DOHH2 (cell line): ENCODE measurements at regions not wholly inside any gene's neighbourhood (a gene's known extent, or its start where the extent isn't known, plus 50 kb on each side); places are given as distances from the start of the nearest gene placed in this dataset.

ENCODE experiments used
- H3F3A ChIP-seq: fragments of 200-600 bp; sonication (generic), shearing (Covaris generic); 2 replicates; pipeline ENCODE4 v1.6.0; 2016; ENCODE audit warnings: antibody characterized with exemption, mild to moderate bottlenecking; ENCODE audit not compliant: control insufficient read depth, insufficient read depth
- H3K27ac ChIP-seq: fragments of 200-600 bp; sonication (generic); 2 replicates; pipeline ENCODE4 v1.5.1; 2014; ENCODE audit warnings: low read depth, mild to moderate bottlenecking, low read length, moderate library complexity
- H3K27me3 ChIP-seq: fragments of 200-600 bp; sonication (generic); 2 replicates; pipeline ENCODE4 v1.6.1; 2014; ENCODE audit warnings: mild to moderate bottlenecking, low read length, mixed read lengths; ENCODE audit not compliant: control insufficient read depth
- H3K36me3 ChIP-seq: fragments of 200-600 bp; sonication (generic); 2 replicates; pipeline ENCODE4 v1.6.1; 2014; ENCODE audit warnings: mild to moderate bottlenecking, low read length, moderate library complexity, mixed read lengths; ENCODE audit not compliant: control insufficient read depth
- H3K4me1 ChIP-seq: fragments of 200-600 bp; sonication (generic); 2 replicates; pipeline ENCODE4 v1.6.1; 2014; ENCODE audit warnings: mild to moderate bottlenecking, low read length, mixed read lengths; ENCODE audit not compliant: control insufficient read depth
- H3K4me2 ChIP-seq: fragments of 200-600 bp; sonication (generic); 2 replicates; pipeline ENCODE4 v1.6.0; 2014; ENCODE audit warnings: mild to moderate bottlenecking, low read length, moderate library complexity
- H3K4me3 ChIP-seq: fragments of 200-600 bp; sonication (generic); 2 replicates; pipeline ENCODE4 v1.5.1; 2014; ENCODE audit warnings: mild to moderate bottlenecking, low read length, mixed read lengths
- H3K79me2 ChIP-seq: fragments of 200-600 bp; sonication (generic); 2 replicates; pipeline ENCODE4 v1.6.1; 2014; ENCODE audit warnings: mild to moderate bottlenecking, low read length, mixed read lengths; ENCODE audit not compliant: control insufficient read depth
- H3K9me2 ChIP-seq: fragments of 200-600 bp; sonication (generic); replicated peaks from 2 replicates; pipeline ENCODE4 v1.6.1; 2014; ENCODE audit warnings: mild to moderate bottlenecking, low read length, mixed read lengths; ENCODE audit not compliant: control insufficient read depth
- H3K9me3 ChIP-seq: fragments of 200-600 bp; sonication (generic); 2 replicates; pipeline ENCODE4 v1.6.1; 2014; ENCODE audit warnings: antibody characterized with exemption, low read length, mixed read lengths; ENCODE audit not compliant: control insufficient read depth, insufficient read depth
- H4K20me1 ChIP-seq: fragments of 200-600 bp; sonication (generic); 2 replicates; pipeline ENCODE4 v1.6.0; 2014; ENCODE audit warnings: low read depth, mild to moderate bottlenecking, antibody characterized with exemption, low read length, moderate library complexity; ENCODE audit not compliant: control insufficient read depth, insufficient read depth
- CTCF ChIP-seq: fragments of 200-600 bp; sonication (generic); IDR thresholded peaks from one replicate; pipeline ENCODE4 v1.5.1; 2014; ENCODE audit warnings: antibody characterized with exemption, mild to moderate bottlenecking, low read depth, low read length; ENCODE audit not compliant: poor library complexity, severe bottlenecking
- EZH2phosphoT487 ChIP-seq: fragments of 200-600 bp; sonication (generic); IDR thresholded peaks from 2 replicates; pipeline ENCODE4 v1.6.1; 2017; ENCODE audit warnings: borderline replicate concordance, mild to moderate bottlenecking, antibody characterized with exemption, low read length, moderate library complexity, mixed read lengths

- Histone ChIP-seq H3K79me2 (no peaks in the 10 kb centered on the region), H4K20me1 (no peaks in the 10 kb centered on the region), H3K36me3 (no peaks in the 10 kb centered on the region), H3K9me2 (no peaks in the 10 kb centered on the region), H3K9me3 (no peaks in the 10 kb centered on the region), H3K27me3 (no peaks in the 10 kb centered on the region), H3K4me2 (no peak overlapping the region), H3K4me3 (no peak overlapping the region), H3K4me1 (no peaks in the 10 kb centered on the region), H3F3A (no peaks in the 10 kb centered on the region), H3K27ac (no peak overlapping the region)
- TF ChIP-seq CTCF: no peak
- TF ChIP-seq EZH2phosphoT487: no peak
These were observed 212.7 kb upstream of the NTM start for GRCh38 chr11:131157678-131158077.

- no peaks in the 10 kb centered on the region for H3K9me2 ChIP-seq
- no peaks in the 10 kb centered on the region for H3K4me1 ChIP-seq
- H3K27me3 ChIP-seq: no peaks in the 10 kb centered on the region
- H3K4me2 ChIP-seq: no peak overlapping the region
- no peak overlapping the region for H3K27ac ChIP-seq
- no peaks in the 10 kb centered on the region for H3F3A ChIP-seq
- no peaks in the 10 kb centered on the region for H4K20me1 ChIP-seq
- H3K4me3 ChIP-seq: no peak overlapping the region
- no peaks in the 10 kb centered on the region for H3K9me3 ChIP-seq
- TF ChIP-seq EZH2phosphoT487 (no peak), CTCF (no peak)
- no peaks in the 10 kb centered on the region for H3K79me2 ChIP-seq
- no peaks in the 10 kb centered on the region for H3K36me3 ChIP-seq
These were observed 209.6 kb upstream of the NTM start for GRCh38 chr11:131160846-131161245.

- Histone ChIP-seq H3K4me1 (no peaks in the 10 kb centered on the region), H3K27ac (no peak overlapping the region), H4K20me1 (no peaks in the 10 kb centered on the region), H3K79me2 (no peaks in the 10 kb centered on the region), H3K9me3 (no peaks in the 10 kb centered on the region), H3K36me3 (no peaks in the 10 kb centered on the region), H3K27me3 (no peaks in the 10 kb centered on the region), H3K4me3 (no peak overlapping the region), H3K9me2 (no peaks in the 10 kb centered on the region), H3K4me2 (no peak overlapping the region), H3F3A (no peaks in the 10 kb centered on the region)
- TF ChIP-seq CTCF (no peak), EZH2phosphoT487 (no peak)
These were observed 206.8 kb upstream of the NTM start for GRCh38 chr11:131163613-131164012.

- Histone ChIP-seq H3K27ac (no peak overlapping the region), H3K9me3 (no peaks in the 10 kb centered on the region), H3K4me1 (no peaks in the 10 kb centered on the region), H3K9me2 (no peaks in the 10 kb centered on the region), H3F3A (no peaks in the 10 kb centered on the region), H3K4me2 (no peak overlapping the region), H4K20me1 (no peaks in the 10 kb centered on the region), H3K27me3 (no peaks in the 10 kb centered on the region), H3K36me3 (no peaks in the 10 kb centered on the region), H3K4me3 (no peak overlapping the region), H3K79me2 (no peaks in the 10 kb centered on the region)
- TF ChIP-seq EZH2phosphoT487: no peak
- TF ChIP-seq CTCF: no peak
These were observed 205.4 kb upstream of the NTM start for GRCh38 chr11:131165036-131165435.
